Fibroblast of mammary gland (primary cell): ENCODE measurements at regions not wholly inside any gene's neighbourhood (a gene's known extent, or its start where the extent isn't known, plus 50 kb on each side); places are given as distances from the start of the nearest gene placed in this dataset.
A peak's percentile ranks its signal among the peaks of the same experiment; 100 is the strongest.

Experiments
- DNase-seq: peaks from one replicate; pipeline ENCODE4 v3.0.0-alpha.2; 2010; ENCODE audit warnings: low read depth
- H3K4me3 ChIP-seq: 2 replicates; pipeline ENCODE4 v1.5.1; 2011; ENCODE audit warnings: low read depth, mild to moderate bottlenecking, low read length, moderate library complexity; ENCODE audit not compliant: control insufficient read depth
- TF ChIP-seq, protein P1 (sequence below): conservative IDR thresholded peaks from 2 replicates; pipeline ENCODE4 v1.5.1; 2011; ENCODE audit warnings: low read depth, low read length, inconsistent platforms; ENCODE audit not compliant: control insufficient read depth, insufficient read depth

DNA sequence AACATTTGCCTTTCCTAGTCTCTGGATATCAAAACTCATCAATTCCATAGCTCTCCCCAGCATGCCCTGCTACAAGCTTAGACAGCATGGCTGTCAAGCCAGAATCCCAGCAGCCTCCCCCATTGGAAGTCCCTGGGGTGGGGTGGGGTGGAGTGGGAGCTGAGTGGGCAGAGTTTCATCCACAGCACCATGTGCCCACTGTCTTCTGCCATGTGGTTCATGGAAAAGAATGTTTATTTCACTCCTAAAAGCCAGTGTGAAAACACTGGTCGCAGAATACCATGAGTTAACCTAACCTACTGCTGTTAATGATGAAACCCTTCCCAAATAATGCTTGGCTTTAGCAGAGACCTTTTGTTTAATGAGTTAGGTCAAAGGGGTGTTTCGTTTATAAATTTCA, 80.2 kb upstream of the KIRREL3 start:
- TF ChIP-seq, protein P1, sequence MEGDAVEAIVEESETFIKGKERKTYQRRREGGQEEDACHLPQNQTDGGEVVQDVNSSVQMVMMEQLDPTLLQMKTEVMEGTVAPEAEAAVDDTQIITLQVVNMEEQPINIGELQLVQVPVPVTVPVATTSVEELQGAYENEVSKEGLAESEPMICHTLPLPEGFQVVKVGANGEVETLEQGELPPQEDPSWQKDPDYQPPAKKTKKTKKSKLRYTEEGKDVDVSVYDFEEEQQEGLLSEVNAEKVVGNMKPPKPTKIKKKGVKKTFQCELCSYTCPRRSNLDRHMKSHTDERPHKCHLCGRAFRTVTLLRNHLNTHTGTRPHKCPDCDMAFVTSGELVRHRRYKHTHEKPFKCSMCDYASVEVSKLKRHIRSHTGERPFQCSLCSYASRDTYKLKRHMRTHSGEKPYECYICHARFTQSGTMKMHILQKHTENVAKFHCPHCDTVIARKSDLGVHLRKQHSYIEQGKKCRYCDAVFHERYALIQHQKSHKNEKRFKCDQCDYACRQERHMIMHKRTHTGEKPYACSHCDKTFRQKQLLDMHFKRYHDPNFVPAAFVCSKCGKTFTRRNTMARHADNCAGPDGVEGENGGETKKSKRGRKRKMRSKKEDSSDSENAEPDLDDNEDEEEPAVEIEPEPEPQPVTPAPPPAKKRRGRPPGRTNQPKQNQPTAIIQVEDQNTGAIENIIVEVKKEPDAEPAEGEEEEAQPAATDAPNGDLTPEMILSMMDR: no peak
- no peak for DNase-seq
- no peak overlapping the region for H3K4me3 ChIP-seq

DNA sequence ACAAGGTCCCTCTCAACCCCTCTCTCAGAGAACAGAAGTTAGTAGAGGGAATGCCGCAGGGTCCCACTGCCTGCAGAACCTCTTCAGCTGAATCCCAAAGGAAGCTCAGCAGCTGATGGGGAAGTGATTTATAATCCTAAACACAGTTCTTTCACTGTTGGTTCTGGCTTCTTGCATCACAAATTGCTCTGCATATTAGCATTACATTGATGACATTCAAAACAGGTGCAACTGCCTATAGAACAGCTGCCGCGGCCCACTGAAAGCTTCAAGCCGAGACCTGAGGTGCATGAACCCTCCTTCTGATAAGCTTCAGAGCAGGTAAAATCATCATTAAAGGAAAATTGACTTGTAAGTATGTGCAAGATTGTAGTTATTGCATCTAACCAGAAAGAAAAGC, 75.2 kb upstream of the KIRREL3 start:
- no peak for DNase-seq
- no peak overlapping the region for H3K4me3 ChIP-seq
- TF ChIP-seq, protein P1: no peak

DNA sequence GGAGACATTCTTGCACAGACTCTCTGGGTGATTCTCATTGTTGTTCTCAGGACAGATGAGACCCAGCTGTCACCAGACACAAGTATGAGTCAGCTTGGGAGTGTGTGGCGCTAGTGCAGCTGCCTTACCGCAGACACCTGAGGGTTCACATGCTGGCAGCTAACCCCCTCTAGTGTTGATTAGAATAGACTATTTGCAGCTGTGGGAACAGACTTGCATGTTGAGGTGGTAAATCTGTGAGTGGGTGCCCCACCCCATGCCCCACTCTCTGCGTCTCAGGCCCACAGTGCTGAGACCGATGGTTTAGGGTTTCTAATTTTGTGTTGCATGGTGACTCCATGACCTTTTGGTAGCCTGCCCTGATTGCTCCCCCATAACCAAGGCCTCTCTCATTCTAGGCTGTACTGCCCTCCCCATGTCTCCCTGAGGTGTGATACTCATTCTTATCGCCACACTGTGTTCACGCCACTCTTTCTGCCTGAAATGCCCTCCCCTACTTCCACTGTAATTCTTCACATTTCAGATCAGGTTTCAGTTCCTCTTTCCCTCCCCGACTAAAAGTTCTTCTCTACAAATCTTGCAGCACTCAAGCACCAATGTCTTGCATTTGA, 73.7 kb upstream of the KIRREL3 start:
- peak; percentile 9 for DNase-seq
- TF ChIP-seq, protein P1: no peak
- no peak overlapping the region for H3K4me3 ChIP-seq

DNA sequence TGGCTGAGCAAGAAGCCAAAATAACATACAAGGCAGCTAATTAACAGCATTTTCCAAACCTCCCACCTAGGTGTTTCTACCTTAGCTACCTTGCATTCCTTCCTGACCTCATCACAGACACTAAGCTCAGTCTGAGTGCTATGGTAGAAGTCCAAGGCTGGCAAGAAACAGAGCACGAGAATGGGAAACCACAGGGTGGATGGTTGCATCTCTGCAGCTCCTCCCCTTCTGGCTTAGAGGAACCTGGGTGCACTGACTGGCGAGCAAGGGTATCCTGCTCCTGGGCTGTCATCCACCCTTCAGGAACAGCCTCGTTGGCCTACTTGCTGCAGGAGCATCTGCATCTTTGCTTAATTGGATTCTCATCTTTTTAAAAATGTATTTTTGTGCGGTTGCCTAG, 73.1 kb upstream of the KIRREL3 start:
- no peak for DNase-seq
- no peak overlapping the region for H3K4me3 ChIP-seq
- TF ChIP-seq, protein P1: no peak

DNA sequence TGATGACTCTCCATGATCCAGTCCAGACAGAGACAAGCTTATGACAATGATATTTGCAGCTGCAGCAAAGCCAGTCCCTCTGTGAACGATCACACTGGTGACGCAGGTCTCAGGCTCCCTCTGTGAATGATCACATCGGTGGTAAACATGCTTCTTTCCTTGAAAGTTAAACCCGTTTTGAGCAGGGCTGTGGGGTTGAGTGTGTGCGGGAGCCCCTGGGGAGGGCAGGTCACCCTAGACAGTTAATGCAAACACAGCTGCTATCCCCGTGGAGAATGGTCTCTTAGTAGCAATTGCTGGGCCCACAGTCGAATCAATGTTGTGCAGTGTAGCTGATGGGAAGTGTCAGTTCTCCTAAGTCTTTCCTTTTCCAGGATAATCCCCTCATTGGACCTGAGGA, 71.0 kb upstream of the KIRREL3 start:
- DNase-seq: no peak
- TF ChIP-seq, protein P1: no peak
- H3K4me3 ChIP-seq: no peak overlapping the region

DNA sequence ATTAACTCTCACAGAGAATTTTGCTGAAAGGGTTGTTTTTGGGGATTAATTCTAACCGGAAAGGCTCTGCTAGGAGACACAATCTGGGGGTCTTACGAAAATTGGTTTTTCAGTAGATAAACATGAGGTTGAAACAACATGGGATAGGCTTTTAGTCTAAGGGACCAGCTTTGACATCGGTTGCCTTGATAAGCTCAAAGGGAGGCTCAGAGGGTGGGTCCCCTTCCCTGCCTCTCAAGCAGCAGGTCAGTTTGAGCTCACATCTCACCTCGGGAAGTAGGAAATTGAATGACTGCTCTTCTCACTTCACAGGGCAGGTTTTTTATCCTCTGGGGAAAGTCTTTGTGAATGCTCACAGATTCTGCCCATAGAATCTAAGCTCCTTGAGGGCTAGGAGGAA, 70.2 kb upstream of the KIRREL3 start:
- TF ChIP-seq, protein P1: no peak
- DNase-seq: no peak
- H3K4me3 ChIP-seq: no peak overlapping the region
